ENCODE measurements at regions not wholly inside any gene's neighbourhood (a gene's known extent, or its start where the extent isn't known, plus 50 kb on each side); places are given as distances from the start of the nearest gene placed in this dataset.

DNA sequence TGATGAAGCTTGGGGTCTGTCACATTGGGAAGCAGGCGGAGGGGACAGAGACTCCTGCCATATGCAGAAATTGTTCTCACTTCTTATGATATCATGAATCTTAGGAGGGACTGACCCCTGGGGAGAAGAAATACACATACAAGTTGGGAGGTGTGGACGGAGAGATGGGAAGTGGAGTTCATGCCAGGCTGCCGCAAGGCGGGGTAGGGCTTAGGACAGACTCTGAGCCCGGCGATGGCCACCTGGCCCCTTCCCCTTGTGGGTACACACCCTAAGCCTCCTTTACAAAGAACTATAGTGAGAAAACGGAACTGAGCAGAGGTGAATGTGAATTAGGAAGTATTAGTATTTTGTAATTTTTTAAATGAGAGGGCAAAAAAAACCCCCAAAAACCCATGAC is 177.0 kb upstream of the IRS2 start:
- WGBS (ENCODE audit: insufficient coverage, insufficient read length) = no CpG with 5 or more reads among the region's 7 CpGs
- no peak for DNase-seq (ENCODE audit: low read depth, low spot score)
- Histone ChIP-seq H3K4me3 (ENCODE audit: low read length) (no peak overlapping the region), H3K27me3 (ENCODE audit: control insufficient read depth, insufficient read depth, low read length) (no peaks in the 10 kb centered on the region), H3K27ac (ENCODE audit: low read length) (no peak overlapping the region), H3K4me1 (ENCODE audit: control insufficient read depth, insufficient read depth, low read length) (no peaks in the 10 kb centered on the region), H3K36me3 (ENCODE audit: control insufficient read depth, insufficient read depth, low read length) (no peaks in the 10 kb centered on the region), H3K9me3 (ENCODE audit: control insufficient read depth, insufficient read depth, low read length) (no peaks in the 10 kb centered on the region)

GRCh38 chr13:109959903-109960302 is 173.5 kb upstream of the IRS2 start:
- Histone ChIP-seq H3K4me3 (ENCODE audit: low read length) (no peak overlapping the region), H3K36me3 (ENCODE audit: control insufficient read depth, insufficient read depth, low read length) (no peaks in the 10 kb centered on the region), H3K9me3 (ENCODE audit: control insufficient read depth, insufficient read depth, low read length) (no peaks in the 10 kb centered on the region), H3K4me1 (ENCODE audit: control insufficient read depth, insufficient read depth, low read length) (no peaks in the 10 kb centered on the region), H3K27ac (ENCODE audit: low read length) (no peak overlapping the region), H3K27me3 (ENCODE audit: control insufficient read depth, insufficient read depth, low read length) (no peaks in the 10 kb centered on the region)
- no CpG with 5 or more reads among the region's 1 CpG for WGBS (ENCODE audit: insufficient coverage, insufficient read length)
- DNase-seq (ENCODE audit: low read depth, low spot score) = no peak

DNA sequence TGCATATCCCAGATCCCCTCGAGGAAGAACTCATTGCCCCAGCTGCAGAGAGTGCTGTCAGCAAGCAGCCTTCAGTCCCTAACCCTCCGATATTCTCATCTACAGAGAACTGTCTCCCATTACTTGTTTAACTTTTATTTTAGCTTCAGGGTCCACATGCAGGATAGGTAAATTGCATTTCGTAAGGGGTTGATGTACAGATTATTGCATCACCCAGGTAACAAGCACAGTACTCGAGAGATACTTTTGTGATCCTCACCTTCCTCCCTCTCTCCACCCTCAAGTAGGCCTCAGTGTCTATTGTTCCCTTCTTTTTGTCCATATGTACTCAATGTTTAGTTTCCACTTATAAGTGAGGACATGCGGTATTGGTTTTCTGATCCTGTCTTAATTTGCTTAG is 171.5 kb upstream of the IRS2 start:
- Histone ChIP-seq H3K27ac (ENCODE audit: low read length) (no peak overlapping the region), H3K9me3 (ENCODE audit: control insufficient read depth, insufficient read depth, low read length) (no peaks in the 10 kb centered on the region), H3K4me1 (ENCODE audit: control insufficient read depth, insufficient read depth, low read length) (no peaks in the 10 kb centered on the region), H3K4me3 (ENCODE audit: low read length) (no peak overlapping the region), H3K27me3 (ENCODE audit: control insufficient read depth, insufficient read depth, low read length) (no peaks in the 10 kb centered on the region), H3K36me3 (ENCODE audit: control insufficient read depth, insufficient read depth, low read length) (no peaks in the 10 kb centered on the region)
- no peak for DNase-seq (ENCODE audit: low read depth, low spot score)
- no CpG with 5 or more reads among the region's 5 CpGs for WGBS (ENCODE audit: insufficient coverage, insufficient read length)

DNA sequence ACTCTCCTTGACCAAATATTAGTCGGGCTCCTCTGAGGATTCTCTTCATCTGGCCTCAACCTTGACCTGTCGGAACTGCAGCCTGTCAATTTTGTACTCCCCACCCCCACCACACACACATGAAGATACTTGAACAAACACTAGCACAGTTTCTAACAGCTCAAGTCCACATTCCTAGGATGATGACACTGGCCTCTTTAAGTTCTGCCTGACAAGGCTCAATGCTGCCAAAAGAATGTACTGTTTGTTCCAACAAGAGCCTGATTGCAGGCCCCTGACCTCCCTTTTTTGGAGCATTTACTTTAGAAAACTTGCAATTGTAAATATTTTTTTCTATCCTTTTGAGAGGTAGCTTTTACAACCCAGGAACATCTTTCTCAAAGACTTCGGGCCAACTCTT is 169.2 kb upstream of the IRS2 start:
- Histone ChIP-seq H3K4me3 (ENCODE audit: low read length) (no peak overlapping the region), H3K9me3 (ENCODE audit: control insufficient read depth, insufficient read depth, low read length) (no peaks in the 10 kb centered on the region), H3K27ac (ENCODE audit: low read length) (no peak overlapping the region), H3K36me3 (ENCODE audit: control insufficient read depth, insufficient read depth, low read length) (no peaks in the 10 kb centered on the region), H3K4me1 (ENCODE audit: control insufficient read depth, insufficient read depth, low read length) (no peaks in the 10 kb centered on the region), H3K27me3 (ENCODE audit: control insufficient read depth, insufficient read depth, low read length) (no peaks in the 10 kb centered on the region)
- no CpG with 5 or more reads among the region's 3 CpGs for WGBS (ENCODE audit: insufficient coverage, insufficient read length)
- DNase-seq (ENCODE audit: low read depth, low spot score) = no peak

DNA sequence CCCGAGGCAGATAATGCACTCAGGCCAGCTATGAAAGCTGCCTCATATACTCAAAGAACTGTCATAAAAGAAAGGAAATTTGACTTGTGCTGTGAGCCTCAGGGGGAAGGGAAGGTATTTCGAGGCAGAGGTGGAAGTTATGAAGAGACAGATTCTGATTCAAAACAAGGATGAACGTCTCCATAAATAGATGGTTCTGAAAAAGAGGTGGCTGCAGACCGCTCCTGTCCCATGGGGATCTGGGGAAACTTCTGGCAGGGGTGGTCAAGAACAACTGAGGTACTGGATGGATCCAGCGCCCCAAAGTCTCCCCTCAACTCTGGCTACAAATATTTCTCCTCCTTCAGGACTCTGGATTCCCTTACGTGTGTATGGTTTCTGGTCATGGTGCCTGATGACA is 168.1 kb upstream of the IRS2 start:
- H3K27me3 ChIP-seq (ENCODE audit: control insufficient read depth, insufficient read depth, low read length) = no peaks in the 10 kb centered on the region
- no CpG with 5 or more reads among the region's 6 CpGs for WGBS (ENCODE audit: insufficient coverage, insufficient read length)
- no peak for DNase-seq (ENCODE audit: low read depth, low spot score)
- no peak overlapping the region for H3K4me3 ChIP-seq (ENCODE audit: low read length)
- H3K9me3 ChIP-seq (ENCODE audit: control insufficient read depth, insufficient read depth, low read length) = no peaks in the 10 kb centered on the region
- no peak overlapping the region for H3K27ac ChIP-seq (ENCODE audit: low read length)
- no peaks in the 10 kb centered on the region for H3K36me3 ChIP-seq (ENCODE audit: control insufficient read depth, insufficient read depth, low read length)
- H3K4me1 ChIP-seq (ENCODE audit: control insufficient read depth, insufficient read depth, low read length) = no peaks in the 10 kb centered on the region

GRCh38 chr13:109951491-109951890 is 165.1 kb upstream of the IRS2 start:
- no peaks in the 10 kb centered on the region for H3K4me1 ChIP-seq (ENCODE audit: control insufficient read depth, insufficient read depth, low read length)
- H3K27ac ChIP-seq (ENCODE audit: low read length) = no peak overlapping the region
- H3K36me3 ChIP-seq (ENCODE audit: control insufficient read depth, insufficient read depth, low read length) = no peaks in the 10 kb centered on the region
- no CpG with 5 or more reads among the region's 1 CpG for WGBS (ENCODE audit: insufficient coverage, insufficient read length)
- no peaks in the 10 kb centered on the region for H3K9me3 ChIP-seq (ENCODE audit: control insufficient read depth, insufficient read depth, low read length)
- no peak overlapping the region for H3K4me3 ChIP-seq (ENCODE audit: low read length)
- DNase-seq (ENCODE audit: low read depth, low spot score) = no peak
- H3K27me3 ChIP-seq (ENCODE audit: control insufficient read depth, insufficient read depth, low read length) = no peaks in the 10 kb centered on the region

DNA sequence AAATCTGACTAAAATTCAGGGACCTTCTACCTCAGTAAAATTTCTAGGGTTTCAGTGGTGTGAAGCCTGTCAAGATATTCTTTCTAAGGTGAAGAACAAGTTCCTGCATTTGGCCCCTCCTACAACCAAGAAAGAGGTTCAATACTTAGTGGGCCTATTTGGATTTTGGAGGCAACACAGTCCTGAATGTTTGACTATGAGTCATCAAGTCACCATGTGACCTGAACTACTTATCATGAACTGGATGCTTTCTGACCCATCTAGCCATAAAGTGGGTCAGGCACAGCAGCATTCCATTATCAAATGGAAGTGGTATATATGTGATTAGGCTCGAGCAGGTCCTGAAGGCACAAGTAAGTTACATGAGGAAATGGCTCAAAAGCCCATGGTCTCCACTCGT is 163.0 kb upstream of the IRS2 start:
- Histone ChIP-seq H3K9me3 (ENCODE audit: control insufficient read depth, insufficient read depth, low read length) (no peaks in the 10 kb centered on the region), H3K36me3 (ENCODE audit: control insufficient read depth, insufficient read depth, low read length) (no peaks in the 10 kb centered on the region), H3K27ac (ENCODE audit: low read length) (no peak overlapping the region), H3K27me3 (ENCODE audit: control insufficient read depth, insufficient read depth, low read length) (no peaks in the 10 kb centered on the region), H3K4me3 (ENCODE audit: low read length) (no peak overlapping the region), H3K4me1 (ENCODE audit: control insufficient read depth, insufficient read depth, low read length) (no peaks in the 10 kb centered on the region)
- no CpG with 5 or more reads among the region's 2 CpGs for WGBS (ENCODE audit: insufficient coverage, insufficient read length)
- DNase-seq (ENCODE audit: low read depth, low spot score) = no peak

DNA sequence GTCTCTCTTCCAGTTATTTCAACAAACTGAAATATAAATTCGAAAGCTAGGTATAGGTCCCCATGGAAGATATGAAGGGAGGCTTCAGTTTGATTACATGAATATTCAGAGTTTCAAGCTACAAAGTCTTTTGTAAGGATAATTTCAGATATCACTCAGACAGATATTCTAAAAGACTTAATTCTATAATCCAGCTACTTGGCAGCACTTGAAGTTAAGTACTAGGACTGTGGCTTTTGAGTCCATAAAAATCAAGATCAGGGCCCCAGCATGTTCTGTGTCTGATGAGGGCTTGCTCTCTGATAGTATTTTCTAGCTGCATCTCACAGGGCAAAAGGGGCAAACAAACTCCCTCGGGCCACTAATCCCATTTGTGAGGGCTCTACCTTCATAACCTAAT is 160.6 kb upstream of the IRS2 start:
- Histone ChIP-seq H3K4me1 (ENCODE audit: control insufficient read depth, insufficient read depth, low read length) (no peaks in the 10 kb centered on the region), H3K9me3 (ENCODE audit: control insufficient read depth, insufficient read depth, low read length) (no peaks in the 10 kb centered on the region), H3K27ac (ENCODE audit: low read length) (no peak overlapping the region), H3K27me3 (ENCODE audit: control insufficient read depth, insufficient read depth, low read length) (no peaks in the 10 kb centered on the region), H3K4me3 (ENCODE audit: low read length) (no peak overlapping the region), H3K36me3 (ENCODE audit: control insufficient read depth, insufficient read depth, low read length) (no peaks in the 10 kb centered on the region)
- no CpG with 5 or more reads among the region's 2 CpGs for WGBS (ENCODE audit: insufficient coverage, insufficient read length)
- no peak for DNase-seq (ENCODE audit: low read depth, low spot score)

- WGBS (ENCODE audit: insufficient coverage, insufficient read length) = no CpG with 5 or more reads among the region's 4 CpGs
- Histone ChIP-seq H3K27ac (ENCODE audit: low read length) (no peak overlapping the region), H3K9me3 (ENCODE audit: control insufficient read depth, insufficient read depth, low read length) (no peaks in the 10 kb centered on the region), H3K4me1 (ENCODE audit: control insufficient read depth, insufficient read depth, low read length) (no peaks in the 10 kb centered on the region), H3K36me3 (ENCODE audit: control insufficient read depth, insufficient read depth, low read length) (no peaks in the 10 kb centered on the region), H3K4me3 (ENCODE audit: low read length) (no peak overlapping the region), H3K27me3 (ENCODE audit: control insufficient read depth, insufficient read depth, low read length) (no peaks in the 10 kb centered on the region)
- no peak for DNase-seq (ENCODE audit: low read depth, low spot score)
Observed at GRCh38 chr13:109945206-109945960, 159.0 kb upstream of the IRS2 start.

- no peaks in the 10 kb centered on the region for H3K9me3 ChIP-seq (ENCODE audit: control insufficient read depth, insufficient read depth, low read length)
- DNase-seq (ENCODE audit: low read depth, low spot score) = no peak
- no peaks in the 10 kb centered on the region for H3K36me3 ChIP-seq (ENCODE audit: control insufficient read depth, insufficient read depth, low read length)
- H3K4me1 ChIP-seq (ENCODE audit: control insufficient read depth, insufficient read depth, low read length) = no peaks in the 10 kb centered on the region
- no CpG with 5 or more reads among the region's 7 CpGs for WGBS (ENCODE audit: insufficient coverage, insufficient read length)
- H3K4me3 ChIP-seq (ENCODE audit: low read length) = no peak overlapping the region
- H3K27ac ChIP-seq (ENCODE audit: low read length) = no peak overlapping the region
- H3K27me3 ChIP-seq (ENCODE audit: control insufficient read depth, insufficient read depth, low read length) = no peaks in the 10 kb centered on the region
Observed at GRCh38 chr13:109941951-109942350, 155.6 kb upstream of the IRS2 start.

- Histone ChIP-seq H3K4me1 (ENCODE audit: control insufficient read depth, insufficient read depth, low read length) (no peaks in the 10 kb centered on the region), H3K27ac (ENCODE audit: low read length) (no peak overlapping the region), H3K36me3 (ENCODE audit: control insufficient read depth, insufficient read depth, low read length) (no peaks in the 10 kb centered on the region), H3K9me3 (ENCODE audit: control insufficient read depth, insufficient read depth, low read length) (no peaks in the 10 kb centered on the region), H3K4me3 (ENCODE audit: low read length) (no peak overlapping the region), H3K27me3 (ENCODE audit: control insufficient read depth, insufficient read depth, low read length) (no peaks in the 10 kb centered on the region)
- WGBS (ENCODE audit: insufficient coverage, insufficient read length) = no CpG with 5 or more reads among the region's 2 CpGs
- DNase-seq (ENCODE audit: low read depth, low spot score) = no peak
Observed at GRCh38 chr13:109941221-109941620, 154.8 kb upstream of the IRS2 start.
